PC-3 (cell line): ENCODE measurements at regions not wholly inside any gene's neighbourhood (a gene's known extent, or its start where the extent isn't known, plus 50 kb on each side); places are given as distances from the start of the nearest gene placed in this dataset.

Experiments used
- CTCF ChIP-seq: fragments of 300-600 bp; sonication (generic); conservative IDR thresholded peaks from 2 replicates; pipeline ENCODE4 v1.5.1; 2017; ENCODE audit warnings: antibody characterized with exemption, low read depth, mild to moderate bottlenecking, low read length
- EZH2 ChIP-seq: fragments of 300-600 bp; sonication (generic); IDR thresholded peaks from one replicate; pipeline ENCODE4 v1.6.1; 2017; ENCODE audit warnings: antibody characterized with exemption, mild to moderate bottlenecking, low read length; ENCODE audit not compliant: unreplicated experiment
- EZH2phosphoT487 ChIP-seq: fragments of 300-600 bp; sonication (generic); IDR thresholded peaks from 2 replicates; pipeline ENCODE4 v1.6.1; 2018; ENCODE audit warnings: mild to moderate bottlenecking, antibody characterized with exemption, low read length, borderline replicate concordance

- TF ChIP-seq CTCF (no peak), EZH2phosphoT487 (no peak), EZH2 (no peak)
These were observed 234.4 kb downstream of the SOCS6 start for GRCh38 chr18:70523035-70523791.
